Stimulated activated CD8-positive, alpha-beta memory T cell treated with anti-CD3 and anti-CD28 coated beads, Interleukin-15, amount 100 ng/mL, for 1 hour (primary cell): ENCODE measurements at regions not wholly inside any gene's neighbourhood (a gene's known extent, or its start where the extent isn't known, plus 50 kb on each side); places are given as distances from the start of the nearest gene placed in this dataset.

Source experiments
- DNase-seq: peaks from one replicate; pipeline ENCODE4 v3.0.0-alpha.2; 2020; ENCODE audit warnings: low read depth

GRCh38 chr13:40388617-40389016, 277.8 kb downstream of the FOXO1 start:
- peak; percentile 48 for DNase-seq

- DNase-seq, result no peak
These were observed 277.3 kb downstream of the FOXO1 start for GRCh38 chr13:40389081-40389641.

GRCh38 chr13:40390401-40390916, 276.0 kb downstream of the FOXO1 start:
- no peak for DNase-seq

- DNase-seq, result no peak
These were observed 274.7 kb downstream of the FOXO1 start for GRCh38 chr13:40391788-40392187.

GRCh38 chr13:40394304-40394985, 272.0 kb downstream of the FOXO1 start:
- no peak for DNase-seq

- DNase-seq, result no peak
These were observed 268.4 kb downstream of the FOXO1 start for GRCh38 chr13:40398065-40398464.

- DNase-seq, result no peak
These were observed 266.7 kb downstream of the FOXO1 start for GRCh38 chr13:40399756-40400155.

- no peak for DNase-seq
These were observed 264.3 kb downstream of the FOXO1 start for GRCh38 chr13:40401911-40402776.

- DNase-seq, result no peak
These were observed 263.5 kb downstream of the FOXO1 start for GRCh38 chr13:40402931-40403431.

- no peak for DNase-seq
These were observed 262.8 kb downstream of the FOXO1 start for GRCh38 chr13:40403509-40404241.

GRCh38 chr13:40404407-40404806, 262.0 kb downstream of the FOXO1 start:
- DNase-seq, result no peak

GRCh38 chr13:40404967-40405716, 261.3 kb downstream of the FOXO1 start:
- no peak for DNase-seq

GRCh38 chr13:40406405-40407120, 259.9 kb downstream of the FOXO1 start:
- no peak for DNase-seq

- no peak for DNase-seq
These were observed 258.9 kb downstream of the FOXO1 start for GRCh38 chr13:40407567-40407966.

- DNase-seq, result no peak
These were observed 257.8 kb downstream of the FOXO1 start for GRCh38 chr13:40408602-40409001.

GRCh38 chr13:40409278-40409677, 257.2 kb downstream of the FOXO1 start:
- no peak for DNase-seq

GRCh38 chr13:40410315-40410714, 256.1 kb downstream of the FOXO1 start:
- no peak for DNase-seq

- DNase-seq, result no peak
These were observed 246.2 kb downstream of the FOXO1 start for GRCh38 chr13:40420160-40420740.

- no peak for DNase-seq
These were observed 243.7 kb downstream of the FOXO1 start for GRCh38 chr13:40422588-40423235.

GRCh38 chr13:40428354-40428753, 238.1 kb downstream of the FOXO1 start:
- no peak for DNase-seq
